ENCODE measurements at regions not wholly inside any gene's neighbourhood (a gene's known extent, or its start where the extent isn't known, plus 50 kb on each side); places are given as distances from the start of the nearest gene placed in this dataset.

GRCh38 chr4:38497121-38497520 is 166.9 kb upstream of the KLF3 start:
- Histone ChIP-seq H3K9me3 (ENCODE audit: control insufficient read depth in 1 of 2, low read length in 2 of 2) (no peaks in the 10 kb centered on the region), H3K4me1 (ENCODE audit: control insufficient read depth in 1 of 2, insufficient read depth in 2 of 2, low read length in 2 of 2) (no peaks in the 10 kb centered on the region), H3K27me3 (ENCODE audit: control insufficient read depth in 1 of 2, insufficient read depth in 2 of 2, low read length in 2 of 2) (no peaks in the 10 kb centered on the region), H3K27ac (ENCODE audit: low read depth, low read length) (no peak overlapping the region), H3K4me3 (ENCODE audit: low read depth in 1 of 2, low read length in 2 of 2) (no peak overlapping the region), H3K36me3 (ENCODE audit: control insufficient read depth in 1 of 2, insufficient read depth in 2 of 2, low read length in 2 of 2) (no peaks in the 10 kb centered on the region), H3K9ac (ENCODE audit: low read depth in 1 of 2, low read length in 2 of 2) (no peak overlapping the region)

- H3K4me1 ChIP-seq (ENCODE audit: control insufficient read depth in 1 of 2, insufficient read depth in 2 of 2, low read length in 2 of 2), result no peaks in the 10 kb centered on the region
- H3K4me3 ChIP-seq (ENCODE audit: low read depth in 1 of 2, low read length in 2 of 2), result no peak overlapping the region
- no peak overlapping the region for H3K9ac ChIP-seq (ENCODE audit: low read depth in 1 of 2, low read length in 2 of 2)
- H3K9me3 ChIP-seq (ENCODE audit: control insufficient read depth in 1 of 2, low read length in 2 of 2), result no peaks in the 10 kb centered on the region
- H3K36me3 ChIP-seq (ENCODE audit: control insufficient read depth in 1 of 2, insufficient read depth in 2 of 2, low read length in 2 of 2), result no peaks in the 10 kb centered on the region
- H3K27me3 ChIP-seq (ENCODE audit: control insufficient read depth in 1 of 2, insufficient read depth in 2 of 2, low read length in 2 of 2), result no peaks in the 10 kb centered on the region
- H3K27ac ChIP-seq (ENCODE audit: low read depth, low read length), result no peak overlapping the region
Measured at GRCh38 chr4:38499101-38499500, 164.9 kb upstream of the KLF3 start.

- no peaks in the 10 kb centered on the region for H3K27me3 ChIP-seq (ENCODE audit: control insufficient read depth in 1 of 2, insufficient read depth in 2 of 2, low read length in 2 of 2)
- no peak overlapping the region for H3K27ac ChIP-seq (ENCODE audit: low read depth, low read length)
- no peaks in the 10 kb centered on the region for H3K36me3 ChIP-seq (ENCODE audit: control insufficient read depth in 1 of 2, insufficient read depth in 2 of 2, low read length in 2 of 2)
- no peaks in the 10 kb centered on the region for H3K9me3 ChIP-seq (ENCODE audit: control insufficient read depth in 1 of 2, low read length in 2 of 2)
- no peaks in the 10 kb centered on the region for H3K4me1 ChIP-seq (ENCODE audit: control insufficient read depth in 1 of 2, insufficient read depth in 2 of 2, low read length in 2 of 2)
- no peak overlapping the region for H3K4me3 ChIP-seq (ENCODE audit: low read depth in 1 of 2, low read length in 2 of 2)
- no peak overlapping the region for H3K9ac ChIP-seq (ENCODE audit: low read depth in 1 of 2, low read length in 2 of 2)
Measured at GRCh38 chr4:38500433-38500832, 163.6 kb upstream of the KLF3 start.

GRCh38 chr4:38501698-38502097 is 162.3 kb upstream of the KLF3 start:
- Histone ChIP-seq H3K27me3 (ENCODE audit: control insufficient read depth in 1 of 2, insufficient read depth in 2 of 2, low read length in 2 of 2) (no peaks in the 10 kb centered on the region), H3K4me3 (ENCODE audit: low read depth in 1 of 2, low read length in 2 of 2) (no peak overlapping the region), H3K9ac (ENCODE audit: low read depth in 1 of 2, low read length in 2 of 2) (no peak overlapping the region), H3K36me3 (ENCODE audit: control insufficient read depth in 1 of 2, insufficient read depth in 2 of 2, low read length in 2 of 2) (no peaks in the 10 kb centered on the region), H3K9me3 (ENCODE audit: control insufficient read depth in 1 of 2, low read length in 2 of 2) (no peaks in the 10 kb centered on the region), H3K27ac (ENCODE audit: low read depth, low read length) (no peak overlapping the region), H3K4me1 (ENCODE audit: control insufficient read depth in 1 of 2, insufficient read depth in 2 of 2, low read length in 2 of 2) (no peaks in the 10 kb centered on the region)

GRCh38 chr4:38503689-38504395 is 160.2 kb upstream of the KLF3 start:
- no peaks in the 10 kb centered on the region for H3K36me3 ChIP-seq (ENCODE audit: control insufficient read depth in 1 of 2, insufficient read depth in 2 of 2, low read length in 2 of 2)
- H3K9me3 ChIP-seq (ENCODE audit: control insufficient read depth in 1 of 2, low read length in 2 of 2), result no peaks in the 10 kb centered on the region
- no peak overlapping the region for H3K9ac ChIP-seq (ENCODE audit: low read depth in 1 of 2, low read length in 2 of 2)
- H3K27me3 ChIP-seq (ENCODE audit: control insufficient read depth in 1 of 2, insufficient read depth in 2 of 2, low read length in 2 of 2), result no peaks in the 10 kb centered on the region
- no peak overlapping the region for H3K4me3 ChIP-seq (ENCODE audit: low read depth in 1 of 2, low read length in 2 of 2)
- no peak overlapping the region for H3K27ac ChIP-seq (ENCODE audit: low read depth, low read length)
- no peaks in the 10 kb centered on the region for H3K4me1 ChIP-seq (ENCODE audit: control insufficient read depth in 1 of 2, insufficient read depth in 2 of 2, low read length in 2 of 2)

GRCh38 chr4:38504396-38504715 is 159.6 kb upstream of the KLF3 start:
- H3K27ac ChIP-seq (ENCODE audit: low read depth, low read length), result no peak overlapping the region

GRCh38 chr4:38509551-38509950 is 154.4 kb upstream of the KLF3 start:
- Histone ChIP-seq H3K36me3 (ENCODE audit: control insufficient read depth in 1 of 2, insufficient read depth in 2 of 2, low read length in 2 of 2) (no peaks in the 10 kb centered on the region), H3K9ac (ENCODE audit: low read depth in 1 of 2, low read length in 2 of 2) (no peak overlapping the region), H3K4me3 (ENCODE audit: low read depth in 1 of 2, low read length in 2 of 2) (no peak overlapping the region), H3K27ac (ENCODE audit: low read depth, low read length) (no peak overlapping the region), H3K9me3 (ENCODE audit: control insufficient read depth in 1 of 2, low read length in 2 of 2) (no peaks in the 10 kb centered on the region), H3K27me3 (ENCODE audit: control insufficient read depth in 1 of 2, insufficient read depth in 2 of 2, low read length in 2 of 2) (no peaks in the 10 kb centered on the region), H3K4me1 (ENCODE audit: control insufficient read depth in 1 of 2, insufficient read depth in 2 of 2, low read length in 2 of 2) (no peaks in the 10 kb centered on the region)

More at GRCh38 chr4:38504396-38504715, 159.6 kb upstream of the KLF3 start:
- H3K9ac ChIP-seq (ENCODE audit: low read depth in 1 of 2, low read length in 2 of 2), result no peak overlapping the region
- H3K36me3 ChIP-seq (ENCODE audit: control insufficient read depth in 1 of 2, insufficient read depth in 2 of 2, low read length in 2 of 2), result no peaks in the 10 kb centered on the region
- no peak overlapping the region for H3K4me3 ChIP-seq (ENCODE audit: low read depth in 1 of 2, low read length in 2 of 2)
- H3K9me3 ChIP-seq (ENCODE audit: control insufficient read depth in 1 of 2, low read length in 2 of 2), result no peaks in the 10 kb centered on the region
- no peaks in the 10 kb centered on the region for H3K27me3 ChIP-seq (ENCODE audit: control insufficient read depth in 1 of 2, insufficient read depth in 2 of 2, low read length in 2 of 2)
- no peaks in the 10 kb centered on the region for H3K4me1 ChIP-seq (ENCODE audit: control insufficient read depth in 1 of 2, insufficient read depth in 2 of 2, low read length in 2 of 2)

GRCh38 chr4:38510201-38510600 is 153.8 kb upstream of the KLF3 start:
- no peaks in the 10 kb centered on the region for H3K36me3 ChIP-seq (ENCODE audit: control insufficient read depth in 1 of 2, insufficient read depth in 2 of 2, low read length in 2 of 2)
- no peaks in the 10 kb centered on the region for H3K9me3 ChIP-seq (ENCODE audit: control insufficient read depth in 1 of 2, low read length in 2 of 2)
- H3K9ac ChIP-seq (ENCODE audit: low read depth in 1 of 2, low read length in 2 of 2), result no peak overlapping the region
- H3K27me3 ChIP-seq (ENCODE audit: control insufficient read depth in 1 of 2, insufficient read depth in 2 of 2, low read length in 2 of 2), result no peaks in the 10 kb centered on the region
- no peak overlapping the region for H3K4me3 ChIP-seq (ENCODE audit: low read depth in 1 of 2, low read length in 2 of 2)
- H3K27ac ChIP-seq (ENCODE audit: low read depth, low read length), result no peak overlapping the region
- peaks cover 0 to 5% of the 10 kb centered on the region in 2 donors for H3K4me1 ChIP-seq (ENCODE audit: control insufficient read depth in 1 of 2, insufficient read depth in 2 of 2, low read length in 2 of 2)

- Histone ChIP-seq H3K9me3 (ENCODE audit: control insufficient read depth in 1 of 2, low read length in 2 of 2) (no peaks in the 10 kb centered on the region), H3K4me3 (ENCODE audit: low read depth in 1 of 2, low read length in 2 of 2) (no peak overlapping the region), H3K27me3 (ENCODE audit: control insufficient read depth in 1 of 2, insufficient read depth in 2 of 2, low read length in 2 of 2) (no peaks in the 10 kb centered on the region), H3K9ac (ENCODE audit: low read depth in 1 of 2, low read length in 2 of 2) (no peak overlapping the region), H3K27ac (ENCODE audit: low read depth, low read length) (no peak overlapping the region), H3K36me3 (ENCODE audit: control insufficient read depth in 1 of 2, insufficient read depth in 2 of 2, low read length in 2 of 2) (no peaks in the 10 kb centered on the region), H3K4me1 (ENCODE audit: control insufficient read depth in 1 of 2, insufficient read depth in 2 of 2, low read length in 2 of 2) (peaks cover 7 to 9% of the 10 kb centered on the region in 2 donors)
Measured at GRCh38 chr4:38511702-38512101, 152.3 kb upstream of the KLF3 start.

- H3K4me3 ChIP-seq (ENCODE audit: low read depth in 1 of 2, low read length in 2 of 2), result no peak overlapping the region
- H3K4me1 ChIP-seq (ENCODE audit: control insufficient read depth in 1 of 2, insufficient read depth in 2 of 2, low read length in 2 of 2), result peaks cover 7 to 9% of the 10 kb centered on the region in 2 donors
- H3K27me3 ChIP-seq (ENCODE audit: control insufficient read depth in 1 of 2, insufficient read depth in 2 of 2, low read length in 2 of 2), result no peaks in the 10 kb centered on the region
- no peak overlapping the region for H3K27ac ChIP-seq (ENCODE audit: low read depth, low read length)
- no peaks in the 10 kb centered on the region for H3K9me3 ChIP-seq (ENCODE audit: control insufficient read depth in 1 of 2, low read length in 2 of 2)
- H3K9ac ChIP-seq (ENCODE audit: low read depth in 1 of 2, low read length in 2 of 2), result no peak overlapping the region
- H3K36me3 ChIP-seq (ENCODE audit: control insufficient read depth in 1 of 2, insufficient read depth in 2 of 2, low read length in 2 of 2), result no peaks in the 10 kb centered on the region
Measured at GRCh38 chr4:38512840-38513239, 151.2 kb upstream of the KLF3 start.
